Heart right ventricle (tissue), 16 donors: ENCODE measurements at regions not wholly inside any gene's neighbourhood (a gene's known extent, or its start where the extent isn't known, plus 50 kb on each side); places are given as distances from the start of the nearest gene placed in this dataset.

Source experiments
- ATAC-seq, 8 donors: fragments of 200-7000 bp; cut with Tn5 transposase; one replicate each; pipeline ENCODE4 v1.9.1; 2020; ENCODE audit warnings: mild to moderate bottlenecking in 8 of 8, moderate library complexity in 8 of 8, moderate number of reproducible peaks in 1 of 8
- DNase-seq, 2 donors: peaks; one replicate each; pipeline ENCODE4 v3.0.0-alpha.2; 2020
- H3K27ac ChIP-seq, 10 donors: fragments of 200-600 bp; sonication (generic) in 2 of 10; one replicate each; pipeline versions ENCODE4 v1.5.0 to v1.8.0; 2020 to 2022; ENCODE audit warnings: mild to moderate bottlenecking in 3 of 10
- H3K27me3 ChIP-seq, 7 donors: fragments of 200-600 bp; one replicate each; pipeline ENCODE4 v1.8.0; 2021 to 2022; ENCODE audit warnings: mild to moderate bottlenecking in 2 of 7
- H3K36me3 ChIP-seq, 9 donors: fragments of 200-600 bp; sonication (generic) in 1 of 9; one replicate each; pipeline versions ENCODE4 v1.5.0 to v1.8.0; 2020 to 2022; ENCODE audit warnings: mild to moderate bottlenecking in 2 of 9
- H3K4me1 ChIP-seq, 9 donors: fragments of 200-600 bp; sonication (generic) in 1 of 9; one replicate each; pipeline versions ENCODE4 v1.5.0 to v1.8.0; 2020 to 2022; ENCODE audit warnings: mild to moderate bottlenecking in 4 of 9
- H3K4me3 ChIP-seq, 10 donors: fragments of 200-600 bp; sonication (generic) in 2 of 10; one replicate each; pipeline versions ENCODE4 v1.5.0 to v1.8.0; 2020 to 2022; ENCODE audit warnings: mild to moderate bottlenecking in 7 of 10, moderate library complexity in 2 of 10
- H3K9me3 ChIP-seq, 11 donors: fragments of 200-600 bp in 10 of 11; sonication (generic) in 2 of 11; one replicate each; pipeline versions ENCODE4 v1.5.0 to v1.8.0; 2013 to 2022; ENCODE audit warnings: mild to moderate bottlenecking in 2 of 11, control low read depth in 1 of 11, moderate library complexity in 1 of 11
- WGBS, 2 donors: extraction: QIAGEN DNeasy Blood & Tissue Kit; methylation state at CpG; one replicate each; pipeline ENCODE4 v1.1.7; 2013; ENCODE audit warnings: inconsistent platforms in 1 of 2; 5-methylcytosine and 5-hydroxymethylcytosine counted together
- intact Hi-C, 10 donors: fragments of 100-400 bp; cut with DNase I; formaldehyde crosslinking; loops; one replicate each; pipeline versions ENCODE4 v1.11.1 to v1.14.2; 2022
- TF ChIP-seq, protein P1 (sequence below), 9 donors: fragments of 200-600 bp; sonication (generic) in 2 of 9; IDR thresholded peaks; one replicate each; pipeline versions ENCODE4 v1.5.0 to v1.8.0; 2021 to 2022; ENCODE audit warnings: antibody characterized with exemption in 9 of 9, mild to moderate bottlenecking in 5 of 9, moderate library complexity in 1 of 9
- donor health status: Arrhythmogenic right ventricular cardiomyopathy.
- donor health status: ischemic (EF 13 %, LVEDD 7.1; RV severe dilation, severe dysfunction).
- donor health status: healthy with polysubstance abuse.
- donor health status: DM: no; HTN: yes; CAD: no.
- donor health status: DM: no; HTN: no; CAD: no.
- donor health status: ischemic (EF 25% LVEDD 6.9; RV normal size, moderate dysfunction).
- donor health status: ischemic (EF 25% LVEDD 5.7; RV mildly dilated, moderate dysfunction).
- donor health status: healthy.
- donor health status: DM: yes; HTN: yes; CAD: no.
- donor health status: Ischemic cardiomyopathy.
- donor health status: ischemic (EF 35%, LVEDD 5.7; RV mildly dilated, moderate dysfunction).
- donor health status: nonischemic (EF 11% LVEDD 7.7; RV severe dilation, severe dysfunction).
- donor health status: DM: yes; HTN: yes; CAD: no.
- donor health status: PGD.
- donor health status: ischemic (EF 29% LVEDD 5.4; RV normal size, mild dysfunction).
- donor health status: nonischemic (EF 23%, LVEDD 6.1; RV moderate dilation, normal function).

DNA sequence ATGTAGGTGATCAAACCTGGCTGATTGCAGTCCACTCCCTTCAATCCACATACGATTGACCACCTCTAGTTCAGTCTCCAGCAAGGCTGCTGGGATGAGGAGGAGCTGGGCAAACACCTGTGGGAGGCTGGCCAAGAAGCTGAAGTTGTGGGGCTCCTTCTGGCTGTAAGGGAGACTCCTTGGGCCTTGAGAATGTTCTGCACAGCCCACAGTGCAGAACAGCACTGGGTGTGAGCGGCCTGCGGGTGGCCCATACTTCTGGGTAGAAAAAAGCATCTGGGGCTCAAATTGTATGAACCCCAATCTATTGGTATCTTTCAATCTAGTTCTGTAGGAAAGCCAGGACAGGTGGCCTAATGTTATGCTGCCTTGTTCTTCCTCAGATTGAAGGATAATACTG is 1608.8 kb upstream of the PCDH10 start:
- Histone ChIP-seq H3K4me1 (no peaks in the 10 kb centered on the region), H3K9me3 (peaks cover 0 to 6% (median 0%) of the 10 kb centered on the region in 11 donors), H3K27me3 (no peaks in the 10 kb centered on the region), H3K4me3 (no peak overlapping the region), H3K27ac (no peak overlapping the region), H3K36me3 (no peaks in the 10 kb centered on the region)
- TF ChIP-seq, protein P1, sequence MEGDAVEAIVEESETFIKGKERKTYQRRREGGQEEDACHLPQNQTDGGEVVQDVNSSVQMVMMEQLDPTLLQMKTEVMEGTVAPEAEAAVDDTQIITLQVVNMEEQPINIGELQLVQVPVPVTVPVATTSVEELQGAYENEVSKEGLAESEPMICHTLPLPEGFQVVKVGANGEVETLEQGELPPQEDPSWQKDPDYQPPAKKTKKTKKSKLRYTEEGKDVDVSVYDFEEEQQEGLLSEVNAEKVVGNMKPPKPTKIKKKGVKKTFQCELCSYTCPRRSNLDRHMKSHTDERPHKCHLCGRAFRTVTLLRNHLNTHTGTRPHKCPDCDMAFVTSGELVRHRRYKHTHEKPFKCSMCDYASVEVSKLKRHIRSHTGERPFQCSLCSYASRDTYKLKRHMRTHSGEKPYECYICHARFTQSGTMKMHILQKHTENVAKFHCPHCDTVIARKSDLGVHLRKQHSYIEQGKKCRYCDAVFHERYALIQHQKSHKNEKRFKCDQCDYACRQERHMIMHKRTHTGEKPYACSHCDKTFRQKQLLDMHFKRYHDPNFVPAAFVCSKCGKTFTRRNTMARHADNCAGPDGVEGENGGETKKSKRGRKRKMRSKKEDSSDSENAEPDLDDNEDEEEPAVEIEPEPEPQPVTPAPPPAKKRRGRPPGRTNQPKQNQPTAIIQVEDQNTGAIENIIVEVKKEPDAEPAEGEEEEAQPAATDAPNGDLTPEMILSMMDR (IDR thresholded peaks at IDR 0.05): no peak
- intact Hi-C loops: no loop called here
- ATAC-seq: no peak
- 88 to 91% methylated on average over 3 of the region's 3 CpGs for WGBS, 2 donors
- no peak for DNase-seq

DNA sequence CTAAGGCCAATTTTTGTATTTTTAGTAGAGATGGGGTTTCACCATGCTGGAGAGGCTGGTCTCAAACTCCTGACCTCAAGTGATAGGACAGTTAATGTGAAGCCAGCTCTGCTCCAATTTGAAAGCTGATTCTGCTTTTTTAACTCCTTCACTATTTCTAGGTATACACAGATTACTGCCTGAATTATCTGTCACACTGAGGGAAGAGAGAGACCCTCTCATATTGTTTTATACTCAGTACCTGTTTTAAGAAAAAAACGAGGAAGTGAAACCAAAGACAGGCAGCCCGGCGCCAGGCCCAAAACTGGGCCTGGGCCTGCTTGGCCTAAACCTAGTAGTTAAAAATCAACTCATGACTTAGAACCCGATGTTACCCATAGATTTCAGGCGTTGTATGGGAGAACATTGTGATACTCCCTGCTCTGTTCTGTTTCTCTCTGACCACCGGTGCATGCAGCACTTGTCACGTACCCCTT is 1601.5 kb upstream of the PCDH10 start:
- no peak overlapping the region for H3K27ac ChIP-seq
- TF ChIP-seq, protein P1 (IDR thresholded peaks at IDR 0.05): no peak
- intact Hi-C loops: no loop called here
- no peak overlapping the region for H3K4me3 ChIP-seq
- ATAC-seq (no peak), DNase-seq (no peak)
- no peaks in the 10 kb centered on the region for H3K36me3 ChIP-seq
- WGBS, 2 donors: 81 to 91% methylated on average over 7 of the region's 7 CpGs
- no peaks in the 10 kb centered on the region for H3K27me3 ChIP-seq
- peaks cover 0 to 4% (median 0%) of the 10 kb centered on the region in 11 donors for H3K9me3 ChIP-seq
- H3K4me1 ChIP-seq: no peaks in the 10 kb centered on the region

DNA sequence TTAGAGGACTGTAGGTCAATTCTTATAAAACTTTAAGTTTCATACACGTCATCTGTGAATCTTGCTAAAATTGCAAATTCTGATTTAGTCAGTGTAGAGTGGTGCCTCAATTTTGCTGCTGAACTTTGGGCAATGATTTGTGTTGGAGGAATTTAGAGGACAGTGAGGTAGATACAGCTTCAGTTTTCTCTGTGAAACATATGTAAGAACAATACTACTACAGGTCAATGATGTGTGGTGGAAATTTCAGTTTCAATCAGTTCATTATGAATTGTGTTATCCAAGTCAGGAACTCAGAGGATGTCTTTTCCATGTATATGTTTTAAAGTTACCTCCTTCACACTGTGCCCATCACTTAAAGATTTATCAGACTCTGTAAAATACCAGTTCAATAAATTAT is 1597.8 kb upstream of the PCDH10 start:
- TF ChIP-seq, protein P1 (IDR thresholded peaks at IDR 0.05): no peak
- Histone ChIP-seq H3K9me3 (peaks cover 0 to 4% (median 0%) of the 10 kb centered on the region in 11 donors), H3K36me3 (no peaks in the 10 kb centered on the region), H3K4me1 (no peaks in the 10 kb centered on the region), H3K4me3 (no peak overlapping the region), H3K27me3 (no peaks in the 10 kb centered on the region), H3K27ac (no peak overlapping the region)
- WGBS, 2 donors: 86 to 90% methylated on average over 1 of the region's 1 CpG
- ATAC-seq: no peak
- DNase-seq: no peak
- intact Hi-C loops: no loop called here

DNA sequence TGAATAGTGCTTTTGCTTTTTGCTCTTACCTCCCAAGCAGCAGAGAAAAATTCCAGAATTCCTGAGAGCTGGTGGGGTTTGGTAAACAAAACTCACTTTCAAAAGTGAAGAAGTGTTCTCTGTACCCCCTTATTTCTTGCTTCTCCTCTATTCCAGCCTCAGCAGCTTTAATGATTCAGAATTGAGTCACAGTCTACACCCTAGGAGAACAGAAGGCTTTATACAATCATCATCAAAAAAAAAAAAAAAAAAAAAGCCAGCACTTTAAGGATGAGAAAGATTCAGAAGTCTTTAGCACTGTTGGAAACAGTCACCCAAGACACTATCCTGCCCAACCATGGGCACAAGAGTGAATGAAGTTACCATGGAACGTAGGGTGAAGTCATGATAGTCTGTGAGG is 1583.1 kb upstream of the PCDH10 start:
- 48 to 53% methylated on average over 1 of the region's 1 CpG for WGBS, 2 donors
- TF ChIP-seq, protein P1 (IDR thresholded peaks at IDR 0.05): no peak

More for the DNA sequence above, 1583.1 kb upstream of the PCDH10 start:
- no peak for ATAC-seq
- Histone ChIP-seq H3K4me1 (no peaks in the 10 kb centered on the region), H3K4me3 (no peak overlapping the region), H3K36me3 (no peaks in the 10 kb centered on the region), H3K9me3 (peaks cover 0 to 12% (median 0%) of the 10 kb centered on the region in 11 donors), H3K27ac (no peak overlapping the region), H3K27me3 (no peaks in the 10 kb centered on the region)
- DNase-seq: no peak
- intact Hi-C loops: no loop called here
